ENCODE measurements at regions not wholly inside any gene's neighbourhood (a gene's known extent, or its start where the extent isn't known, plus 50 kb on each side); places are given as distances from the start of the nearest gene placed in this dataset.
"Not testable (repeated sequence)": the region's sequence is repeated elsewhere in the genome, so short reads cannot be mapped to it uniquely, and the experiment has no call there.

GRCh38 chr20:12555849-12556248 lies 452.9 kb upstream of the SPTLC3 start:
- H3K27ac Mint-ChIP-seq; DNase-seq (ENCODE audit: low spot score); H3K4me1 Mint-ChIP-seq (ENCODE audit: low read depth in 2 of 2); H3K36me3 Mint-ChIP-seq; ATAC-seq; H3K9me3 Mint-ChIP-seq; H3K4me3 Mint-ChIP-seq; H3K27me3 Mint-ChIP-seq: not testable (repeated sequence)

GRCh38 chr20:12557224-12557623 lies 451.5 kb upstream of the SPTLC3 start:
- DNase-seq (ENCODE audit: low spot score) (no peak), ATAC-seq (no peak)
- Mint-ChIP-seq H3K9me3 (no peaks in the 10 kb centered on the region), H3K27ac (no peak overlapping the region), H3K4me3 (no peak overlapping the region), H3K36me3 (no peaks in the 10 kb centered on the region), H3K4me1 (ENCODE audit: low read depth in 2 of 2) (no peaks in the 10 kb centered on the region), H3K27me3 (no peaks in the 10 kb centered on the region)

- H3K4me3 Mint-ChIP-seq: no peak overlapping the region
- H3K36me3 Mint-ChIP-seq: no peaks in the 10 kb centered on the region
- H3K27ac Mint-ChIP-seq: no peak overlapping the region
- no peak for ATAC-seq
- DNase-seq (ENCODE audit: low spot score): no peak
- no peaks in the 10 kb centered on the region for H3K9me3 Mint-ChIP-seq
- no peaks in the 10 kb centered on the region for H3K4me1 Mint-ChIP-seq (ENCODE audit: low read depth in 2 of 2)
- H3K27me3 Mint-ChIP-seq: no peaks in the 10 kb centered on the region
These were observed 443.8 kb upstream of the SPTLC3 start for GRCh38 chr20:12564979-12565378.

- Mint-ChIP-seq H3K4me1 (ENCODE audit: low read depth in 2 of 2) (no peaks in the 10 kb centered on the region), H3K27ac (no peak overlapping the region), H3K4me3 (no peak overlapping the region), H3K36me3 (no peaks in the 10 kb centered on the region), H3K9me3 (no peaks in the 10 kb centered on the region), H3K27me3 (no peaks in the 10 kb centered on the region)
- no peak for DNase-seq (ENCODE audit: low spot score)
- no peak for ATAC-seq
These were observed 442.2 kb upstream of the SPTLC3 start for GRCh38 chr20:12566596-12566995.

GRCh38 chr20:12570371-12570770 lies 438.4 kb upstream of the SPTLC3 start:
- Mint-ChIP-seq H3K9me3 (peaks cover 12% of the 10 kb centered on the region), H3K27me3 (no peaks in the 10 kb centered on the region), H3K4me3 (no peak overlapping the region), H3K36me3 (no peaks in the 10 kb centered on the region), H3K27ac (no peak overlapping the region), H3K4me1 (ENCODE audit: low read depth in 2 of 2) (no peaks in the 10 kb centered on the region)
- ATAC-seq (no peak), DNase-seq (ENCODE audit: low spot score) (no peak)

GRCh38 chr20:12573442-12573841 lies 435.3 kb upstream of the SPTLC3 start:
- Mint-ChIP-seq H3K9me3 (peaks cover 12% of the 10 kb centered on the region), H3K27ac (no peak overlapping the region), H3K4me1 (ENCODE audit: low read depth in 2 of 2) (no peaks in the 10 kb centered on the region), H3K27me3 (no peaks in the 10 kb centered on the region), H3K4me3 (no peak overlapping the region), H3K36me3 (no peaks in the 10 kb centered on the region)
- DNase-seq (ENCODE audit: low spot score) (no peak), ATAC-seq (no peak)

- H3K27ac Mint-ChIP-seq: no peak overlapping the region
- no peaks in the 10 kb centered on the region for H3K4me1 Mint-ChIP-seq (ENCODE audit: low read depth in 2 of 2)
- no peaks in the 10 kb centered on the region for H3K27me3 Mint-ChIP-seq
- no peak for DNase-seq (ENCODE audit: low spot score)
- ATAC-seq: no peak
- no peak overlapping the region for H3K4me3 Mint-ChIP-seq
- H3K9me3 Mint-ChIP-seq: peaks cover 12% of the 10 kb centered on the region
- H3K36me3 Mint-ChIP-seq: no peaks in the 10 kb centered on the region
These were observed 433.2 kb upstream of the SPTLC3 start for GRCh38 chr20:12575352-12576095.

- peaks cover 5% of the 10 kb centered on the region for H3K36me3 Mint-ChIP-seq
- H3K27ac Mint-ChIP-seq: no peak overlapping the region
- no peak overlapping the region for H3K4me3 Mint-ChIP-seq
- H3K27me3 Mint-ChIP-seq: no peaks in the 10 kb centered on the region
- ATAC-seq: no peak
- no peaks in the 10 kb centered on the region for H3K4me1 Mint-ChIP-seq (ENCODE audit: low read depth in 2 of 2)
- no peak for DNase-seq (ENCODE audit: low spot score)
- H3K9me3 Mint-ChIP-seq: peaks cover 12% of the 10 kb centered on the region
These were observed 431.6 kb upstream of the SPTLC3 start for GRCh38 chr20:12577213-12577612.

GRCh38 chr20:12581644-12582289 lies 427.0 kb upstream of the SPTLC3 start:
- no peak overlapping the region for H3K4me3 Mint-ChIP-seq
- DNase-seq (ENCODE audit: low spot score): no peak
- H3K27me3 Mint-ChIP-seq: no peaks in the 10 kb centered on the region

GRCh38 chr20:12582710-12583109 lies 426.1 kb upstream of the SPTLC3 start:
- not testable (repeated sequence) for H3K4me3 Mint-ChIP-seq; H3K27me3 Mint-ChIP-seq; ATAC-seq; H3K4me1 Mint-ChIP-seq (ENCODE audit: low read depth in 2 of 2); H3K36me3 Mint-ChIP-seq; H3K9me3 Mint-ChIP-seq; H3K27ac Mint-ChIP-seq; DNase-seq (ENCODE audit: low spot score)

More at GRCh38 chr20:12581644-12582289, 427.0 kb upstream of the SPTLC3 start:
- Mint-ChIP-seq H3K36me3 (peaks cover 10% of the 10 kb centered on the region), H3K4me1 (ENCODE audit: low read depth in 2 of 2) (no peaks in the 10 kb centered on the region), H3K9me3 (peaks cover 3% of the 10 kb centered on the region), H3K27ac (no peak overlapping the region)
- no peak for ATAC-seq

GRCh38 chr20:12591949-12592470 lies 416.8 kb upstream of the SPTLC3 start:
- no peak for DNase-seq (ENCODE audit: low spot score)
- Mint-ChIP-seq H3K27me3 (no peaks in the 10 kb centered on the region), H3K36me3 (no peaks in the 10 kb centered on the region), H3K27ac (no peak overlapping the region), H3K4me1 (ENCODE audit: low read depth in 2 of 2) (no peaks in the 10 kb centered on the region), H3K9me3 (peaks cover 4% of the 10 kb centered on the region), H3K4me3 (no peak overlapping the region)
- no peak for ATAC-seq

- no peak overlapping the region for H3K4me3 Mint-ChIP-seq
- no peaks in the 10 kb centered on the region for H3K27me3 Mint-ChIP-seq
- ATAC-seq (no peak), DNase-seq (ENCODE audit: low spot score) (no peak)
- H3K27ac Mint-ChIP-seq: no peak overlapping the region
- no peaks in the 10 kb centered on the region for H3K36me3 Mint-ChIP-seq
- H3K4me1 Mint-ChIP-seq (ENCODE audit: low read depth in 2 of 2): no peaks in the 10 kb centered on the region
- peaks cover 4% of the 10 kb centered on the region for H3K9me3 Mint-ChIP-seq
These were observed 416.0 kb upstream of the SPTLC3 start for GRCh38 chr20:12592756-12593155.

- no peak for ATAC-seq
- Mint-ChIP-seq H3K27me3 (no peaks in the 10 kb centered on the region), H3K4me1 (ENCODE audit: low read depth in 2 of 2) (no peaks in the 10 kb centered on the region), H3K9me3 (peaks cover 4% of the 10 kb centered on the region), H3K27ac (no peak overlapping the region), H3K4me3 (no peak overlapping the region), H3K36me3 (no peaks in the 10 kb centered on the region)
- no peak for DNase-seq (ENCODE audit: low spot score)
These were observed 415.4 kb upstream of the SPTLC3 start for GRCh38 chr20:12593342-12593873.

- DNase-seq (ENCODE audit: low spot score) (no peak), ATAC-seq (no peak)
- Mint-ChIP-seq H3K27me3 (no peaks in the 10 kb centered on the region), H3K4me1 (ENCODE audit: low read depth in 2 of 2) (no peaks in the 10 kb centered on the region), H3K27ac (no peak overlapping the region), H3K9me3 (peaks cover 4% of the 10 kb centered on the region), H3K4me3 (no peak overlapping the region), H3K36me3 (no peaks in the 10 kb centered on the region)
These were observed 414.2 kb upstream of the SPTLC3 start for GRCh38 chr20:12594410-12595088.

All from natural killer cell treated with Interleukin-12 subunit alpha and Interleukin-12 subunit beta and Interleukin-15 and Interleukin-18, amount 100 ng/mL, for 72 hours (primary cell).